ENCODE measurements at regions not wholly inside any gene's neighbourhood (a gene's known extent, or its start where the extent isn't known, plus 50 kb on each side); places are given as distances from the start of the nearest gene placed in this dataset.
"Not testable (repeated sequence)": the region's sequence is repeated elsewhere in the genome, so short reads cannot be mapped to it uniquely, and the experiment has no call there.

DNA sequence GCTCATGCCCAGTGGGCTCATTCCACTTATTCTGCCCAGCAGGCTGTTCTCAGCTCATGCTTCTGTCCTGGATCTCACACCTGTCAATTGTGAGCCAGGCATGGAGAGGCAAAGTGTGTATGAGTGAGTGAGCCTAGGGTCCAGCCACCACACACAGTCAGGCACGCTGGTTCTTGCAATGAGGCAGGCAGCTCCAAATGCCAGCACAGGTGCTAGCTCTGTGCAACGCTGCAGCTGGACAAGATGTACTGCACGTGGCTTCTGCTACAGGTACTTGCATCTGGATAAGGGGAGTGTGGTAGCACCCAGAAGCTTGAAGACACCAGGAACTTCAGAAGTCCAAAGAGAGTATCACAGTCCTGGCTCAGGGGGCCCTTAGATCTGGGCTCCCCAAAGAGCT is 1249.4 kb upstream of the IGFBP7 start:
- DNase-seq: no peak

DNA sequence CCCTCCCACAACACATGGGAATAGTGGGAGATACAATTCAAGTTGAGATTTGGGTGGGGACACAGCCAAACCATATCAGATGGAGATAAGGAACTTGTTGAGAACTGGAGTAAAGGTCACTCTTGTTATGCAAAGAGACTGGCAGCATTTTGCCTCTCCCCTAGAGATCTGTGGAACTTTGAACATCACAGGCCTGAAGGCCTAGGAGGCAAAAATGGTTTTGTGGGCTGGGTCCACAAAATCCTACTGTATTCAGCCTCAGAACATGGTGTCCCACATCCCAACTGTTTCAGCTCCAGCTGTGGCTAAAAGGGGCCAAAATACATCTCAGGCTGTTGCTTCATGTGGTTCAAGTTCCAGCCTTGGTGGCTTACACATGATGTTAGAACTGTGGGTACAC is 1247.8 kb upstream of the IGFBP7 start:
- no peak for DNase-seq

GRCh38 chr4:58325070-58325469 is 1214.9 kb upstream of the IGFBP7 start:
- no peak for DNase-seq

GRCh38 chr4:58313444-58313843 is 1203.3 kb upstream of the IGFBP7 start:
- no peak for DNase-seq

DNA sequence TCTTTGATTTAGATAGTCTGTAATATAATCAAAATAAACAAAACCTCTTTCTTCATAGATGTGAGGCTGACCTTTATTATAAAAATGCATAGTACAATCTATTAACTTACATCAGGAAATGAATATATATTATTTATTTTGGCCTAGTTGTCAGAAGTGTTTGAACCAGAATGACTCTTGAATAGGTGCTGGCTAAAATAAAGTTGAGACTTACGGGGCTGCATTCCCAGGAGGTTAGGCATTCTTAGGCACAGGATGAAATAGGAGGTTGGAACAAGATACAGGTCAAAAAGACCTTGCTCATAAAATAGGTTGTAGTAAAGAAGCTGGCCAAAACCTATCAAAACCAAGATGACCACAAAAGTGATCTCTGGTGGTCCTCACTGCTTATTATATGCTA is 1193.3 kb upstream of the IGFBP7 start:
- DNase-seq: no peak

GRCh38 chr4:58301376-58301999 is 1191.3 kb upstream of the IGFBP7 start:
- no peak for DNase-seq

DNA sequence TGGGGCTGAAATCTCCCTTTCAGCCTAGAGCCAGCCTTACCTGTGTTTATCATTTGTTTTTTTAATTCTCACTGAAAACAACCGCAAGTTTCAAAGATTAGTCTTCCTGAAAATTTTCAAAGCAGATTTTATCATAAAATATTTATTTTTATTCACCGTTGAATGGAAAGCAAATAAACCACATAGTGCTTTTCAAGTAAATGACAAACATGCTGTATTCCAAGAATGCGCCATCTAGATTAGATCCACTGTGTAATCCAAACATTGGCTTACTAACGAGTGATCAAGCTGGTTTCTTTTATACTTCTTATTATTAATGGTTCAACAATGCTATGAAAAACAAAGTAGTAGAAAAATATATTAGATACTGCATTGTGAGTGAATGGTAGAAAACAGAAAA is 1176.2 kb upstream of the IGFBP7 start:
- no peak for DNase-seq

GRCh38 chr4:58280928-58281327 is 1170.7 kb upstream of the IGFBP7 start:
- DNase-seq: not testable (repeated sequence)

DNA sequence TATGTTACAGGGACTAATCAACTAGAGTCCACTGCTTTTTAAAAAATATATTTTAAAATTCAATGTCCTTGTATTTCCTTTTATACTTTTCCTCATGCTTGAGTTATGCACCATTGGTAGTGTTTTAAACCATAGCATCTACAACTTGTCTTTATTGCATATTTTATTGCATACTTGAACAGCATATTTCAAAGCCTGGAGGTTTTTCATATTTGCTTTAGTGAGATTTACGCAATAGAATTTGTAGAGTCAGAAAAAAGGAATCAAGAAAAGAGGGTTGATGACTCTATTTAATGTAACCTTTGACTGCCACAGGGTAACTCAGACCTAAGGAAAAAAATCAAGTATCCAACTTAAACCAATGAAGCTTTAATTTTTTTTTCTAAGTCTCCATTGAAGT is 1165.7 kb upstream of the IGFBP7 start:
- no peak for DNase-seq

GRCh38 chr4:58274553-58274952 is 1164.4 kb upstream of the IGFBP7 start:
- no peak for DNase-seq

GRCh38 chr4:58272311-58272710 is 1162.1 kb upstream of the IGFBP7 start:
- DNase-seq: no peak

- no peak for DNase-seq
Observed at GRCh38 chr4:58265734-58266133, 1155.5 kb upstream of the IGFBP7 start.

DNA sequence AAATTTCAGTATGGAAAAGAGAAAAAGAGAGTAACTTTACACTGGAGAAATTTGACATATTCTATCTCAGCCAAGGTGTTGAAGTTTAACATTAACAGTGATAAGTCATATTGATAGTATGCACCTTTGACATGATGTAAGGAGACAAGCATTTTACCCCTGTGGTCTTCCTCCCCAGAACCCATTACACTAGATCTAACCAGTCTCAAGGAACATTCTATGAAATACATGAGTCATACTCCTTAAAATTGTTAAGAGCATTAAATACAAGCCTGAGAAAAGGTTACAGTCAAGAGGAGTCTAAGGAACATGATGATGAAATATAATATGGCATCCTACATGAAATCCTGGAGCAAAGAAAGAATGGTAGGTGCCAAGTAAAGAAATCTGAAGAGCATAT is 1151.3 kb upstream of the IGFBP7 start:
- no peak for DNase-seq

GRCh38 chr4:58254291-58254690 is 1144.1 kb upstream of the IGFBP7 start:
- DNase-seq: no peak

DNA sequence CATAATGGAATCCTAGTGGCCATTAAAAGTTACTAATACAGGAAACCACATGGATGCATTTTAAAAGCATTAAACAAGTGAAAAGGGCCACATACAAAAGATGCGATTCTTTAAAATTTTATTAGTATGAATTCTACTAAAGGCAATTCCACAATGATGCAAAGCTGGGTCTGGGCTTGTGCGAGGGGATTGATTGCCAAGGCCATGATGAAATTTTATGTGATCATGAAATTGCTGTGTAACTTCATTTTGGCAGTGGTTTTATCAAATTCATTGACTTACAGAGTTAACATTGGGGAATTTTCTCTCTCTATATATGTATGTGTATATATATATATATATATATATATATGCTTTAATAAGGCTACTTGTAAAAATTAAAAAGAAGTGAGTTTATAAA is 1142.5 kb upstream of the IGFBP7 start:
- DNase-seq: no peak

DNA sequence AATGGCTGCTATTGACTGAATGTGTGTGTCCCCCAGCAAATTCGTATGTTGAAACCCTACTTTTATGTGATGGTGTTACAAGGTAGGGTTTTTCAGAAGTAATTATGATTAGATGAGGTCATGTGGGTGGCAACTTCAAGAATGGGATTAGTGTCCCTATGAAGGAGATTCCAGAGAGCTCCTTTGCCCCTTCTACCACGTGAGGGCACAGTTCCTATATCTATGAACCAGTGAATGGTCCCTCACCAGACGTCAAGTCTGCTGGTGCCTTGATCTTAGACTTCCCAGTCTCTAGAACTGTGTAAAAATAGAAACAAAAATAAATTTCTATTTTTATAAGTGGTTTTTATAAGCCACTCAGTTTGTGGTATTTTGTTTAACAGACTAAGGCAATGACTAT is 1137.6 kb upstream of the IGFBP7 start:
- no peak for DNase-seq

GRCh38 chr4:58225460-58225859 is 1115.3 kb upstream of the IGFBP7 start:
- DNase-seq: no peak

DNA sequence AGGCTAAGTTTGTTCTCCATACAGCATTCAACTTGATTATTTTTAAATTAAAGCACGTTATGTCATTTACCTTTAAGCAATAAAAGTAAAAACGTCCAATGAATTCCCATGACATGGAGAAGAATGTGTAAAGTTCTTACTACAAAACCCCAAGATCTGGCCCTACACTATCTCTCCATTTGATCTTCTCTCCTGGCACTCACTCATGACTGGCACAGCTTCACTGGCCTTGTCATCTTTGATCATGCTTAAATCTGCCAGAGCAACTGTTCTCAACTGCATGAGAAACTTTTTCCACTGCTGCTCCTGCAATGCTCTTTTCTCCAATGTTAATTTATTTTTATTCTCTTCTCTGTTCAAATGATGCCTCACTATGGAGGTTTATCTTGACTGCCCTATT is 1109.0 kb upstream of the IGFBP7 start:
- DNase-seq: no peak

DNA sequence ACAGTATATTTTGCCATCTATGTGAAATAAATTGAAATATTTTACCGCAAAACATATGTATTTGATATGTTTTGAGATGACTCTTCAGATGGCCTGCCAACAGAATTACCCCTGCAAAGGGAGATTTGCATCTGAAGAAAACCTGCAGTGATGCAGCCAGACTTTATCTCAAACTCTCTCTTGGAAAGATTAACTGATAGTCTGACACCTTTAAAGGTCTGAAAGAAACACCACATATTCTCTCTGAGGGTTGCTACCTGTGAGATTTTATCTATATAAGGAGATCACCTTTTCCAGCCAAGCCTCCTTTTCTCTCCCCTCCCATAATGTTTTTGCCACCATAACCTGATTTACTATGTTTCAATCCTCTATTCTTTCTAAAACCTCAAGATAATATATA is 1106.3 kb upstream of the IGFBP7 start:
- no peak for DNase-seq

DNA sequence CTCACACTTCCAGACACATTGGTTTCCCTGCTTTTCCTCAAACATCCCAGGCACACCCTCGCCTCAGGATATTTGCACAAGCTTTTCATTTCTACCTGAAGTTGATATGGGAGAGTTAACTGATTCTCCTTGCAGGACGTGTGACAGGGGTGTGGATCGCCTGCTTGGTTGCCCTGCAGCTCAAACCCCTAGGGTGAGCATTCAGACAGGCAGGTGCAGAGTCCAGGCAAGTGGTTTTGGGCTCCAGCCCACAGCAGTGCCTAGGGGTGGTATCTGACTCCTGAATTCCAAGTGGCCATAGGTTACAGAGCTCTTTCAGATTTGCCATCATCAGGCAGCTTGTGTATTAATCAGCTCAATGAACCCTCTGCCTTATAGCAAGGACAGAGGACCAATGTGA is 1104.2 kb upstream of the IGFBP7 start:
- DNase-seq: no peak

DNA sequence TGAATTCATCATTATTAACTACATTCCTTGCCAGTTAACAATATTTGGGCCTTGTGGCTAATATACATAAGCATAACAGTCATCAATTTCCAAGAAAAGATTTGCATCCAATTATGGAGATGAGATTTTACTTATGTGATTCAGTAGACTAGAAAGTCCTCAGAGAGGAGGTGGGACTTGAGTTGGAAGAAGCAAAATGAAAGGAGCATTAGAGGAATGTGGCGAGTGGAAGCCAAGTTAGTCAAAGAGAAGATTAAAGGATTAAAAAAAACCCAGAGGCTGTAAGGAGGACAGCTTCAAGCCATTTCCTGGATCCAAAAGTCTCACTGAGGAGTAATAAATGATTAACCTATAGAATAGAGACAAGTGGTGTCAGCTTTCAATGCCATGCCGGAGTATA is 1099.4 kb upstream of the IGFBP7 start:
- DNase-seq: no peak

DNA sequence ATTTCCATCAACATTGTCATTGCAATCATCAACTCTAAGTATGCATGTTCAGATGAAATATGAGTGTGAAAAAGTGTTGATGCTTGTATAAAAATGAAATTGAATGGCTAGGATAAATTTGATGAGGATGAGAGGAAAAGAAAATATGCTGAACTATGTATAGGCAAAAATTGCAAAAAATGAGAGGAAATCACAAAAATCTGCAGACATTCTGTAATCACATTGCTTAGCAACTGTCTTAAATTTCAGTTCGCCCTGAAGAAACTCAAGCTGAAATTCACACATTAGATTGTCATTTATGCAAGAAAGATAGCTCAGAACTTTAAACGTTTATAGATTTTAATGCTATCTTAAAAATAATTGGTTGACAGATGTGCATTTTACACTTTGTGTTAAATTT is 1098.8 kb upstream of the IGFBP7 start:
- no peak for DNase-seq

DNA sequence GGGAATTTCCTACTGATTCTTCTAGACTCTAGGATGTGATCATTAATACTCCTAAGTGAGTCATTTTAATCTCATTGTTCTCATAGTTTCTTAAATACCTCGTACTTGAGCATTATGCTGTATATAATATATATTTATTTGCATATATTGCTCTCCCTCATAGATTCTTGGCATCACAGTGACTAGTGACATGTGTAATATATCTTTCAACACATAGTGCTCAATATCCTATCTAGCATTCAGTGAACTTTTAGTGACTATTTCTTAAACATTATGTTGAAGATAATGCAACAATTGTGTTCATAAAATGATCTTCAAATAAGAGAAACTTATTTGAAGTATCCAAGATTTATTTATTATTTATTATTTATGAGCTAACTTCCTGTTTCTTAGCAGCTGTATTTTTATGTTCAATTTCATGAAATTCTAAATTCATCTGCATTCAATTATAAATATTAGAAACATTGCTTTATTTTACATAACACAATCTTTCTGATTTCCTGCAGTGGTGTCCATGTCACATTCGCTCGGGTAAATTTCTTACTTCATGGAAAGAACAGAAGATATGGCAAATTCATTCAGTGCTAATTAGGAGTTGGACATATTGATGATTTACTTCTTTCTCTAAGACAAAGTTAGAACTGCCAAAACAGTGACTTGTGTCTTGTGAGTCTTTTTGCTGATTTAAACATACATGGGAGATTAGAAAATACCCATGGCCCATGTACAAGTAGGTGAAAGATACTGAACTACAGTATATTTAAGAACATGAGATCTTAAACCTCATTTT is 1095.5 kb upstream of the IGFBP7 start:
- DNase-seq: no peak

GRCh38 chr4:58192217-58192616 is 1082.0 kb upstream of the IGFBP7 start:
- no peak for DNase-seq

DNA sequence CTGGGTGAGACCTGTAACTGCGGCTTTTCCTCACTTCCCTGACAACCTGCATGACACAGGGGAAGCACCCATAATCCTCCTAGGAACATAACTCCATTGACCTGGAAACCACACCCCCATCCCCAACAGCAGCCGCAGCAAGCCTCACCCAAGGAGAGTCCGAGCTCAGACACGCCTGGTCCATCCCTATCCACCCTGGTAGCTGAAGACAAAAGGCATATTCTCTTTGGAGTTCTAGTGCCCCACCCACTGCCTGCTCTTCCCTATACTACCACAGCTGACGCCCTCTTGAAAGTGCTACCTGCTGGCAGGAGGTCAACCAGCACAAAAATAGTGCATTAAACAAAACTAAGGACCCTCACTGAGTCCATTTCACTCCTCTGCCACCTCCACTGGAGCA is 1080.9 kb upstream of the IGFBP7 start:
- DNase-seq: no peak

Data from stimulated activated CD4-positive, alpha-beta T cell treated with anti-CD3 and anti-CD28 coated beads, Interleukin-4, amount 100 ng/mL, for 1 hour (primary cell).